Cardiac muscle cell (in vitro differentiated cells and primary cell): ENCODE measurements at regions not wholly inside any gene's neighbourhood (a gene's known extent, or its start where the extent isn't known, plus 50 kb on each side); places are given as distances from the start of the nearest gene placed in this dataset.
A peak's percentile ranks its signal among the peaks of the same experiment; 100 is the strongest.
"Not testable (repeated sequence)": the region's sequence is repeated elsewhere in the genome, so short reads cannot be mapped to it uniquely, and the experiment has no call there.

ENCODE experiments used
- DNase-seq, 2 donors: peaks; one replicate each; pipeline versions ENCODE4 v3.0.0 to v3.0.0-alpha.2; 2010 to 2017; ENCODE audit warnings: low read depth in 1 of 2, low spot score in 1 of 2
- H3K27ac ChIP-seq: fragments of 200-600 bp; sonication (generic); 2 replicates; pipeline ENCODE4 v1.5.1; 2016
- H3K27me3 ChIP-seq: fragments of 200-600 bp; sonication (generic); 2 replicates; pipeline ENCODE4 v1.6.0; 2016; ENCODE audit warnings: control low read depth
- H3K36me3 ChIP-seq: fragments of 200-600 bp; sonication (generic); 2 replicates; pipeline ENCODE4 v1.5.1; 2016; ENCODE audit warnings: control low read depth
- H3K4me1 ChIP-seq: fragments of 200-600 bp; sonication (generic); 2 replicates; pipeline ENCODE4 v1.8.1; 2017; ENCODE audit warnings: low read depth, mild to moderate bottlenecking, mixed run types
- H3K4me3 ChIP-seq: fragments of 200-600 bp; sonication (generic); 2 replicates; pipeline ENCODE4 v1.5.1; 2016; ENCODE audit warnings: mild to moderate bottlenecking
- H3K9me3 ChIP-seq: fragments of 200-600 bp; sonication (generic); 2 replicates; pipeline ENCODE4 v1.5.1; 2017; ENCODE audit warnings: low read depth, mild to moderate bottlenecking, control low read depth
- CTCF ChIP-seq: IDR thresholded peaks from 2 replicates; pipeline ENCODE4 v1.5.1; 2012; ENCODE audit warnings: low read depth, mild to moderate bottlenecking, low read length

- peaks cover 14% of the 10 kb centered on the region for H3K4me1 ChIP-seq
- no peaks in the 10 kb centered on the region for H3K36me3 ChIP-seq
- no peak for TF ChIP-seq CTCF
- H3K4me3 ChIP-seq, result no peak overlapping the region
- no peaks in the 10 kb centered on the region for H3K27me3 ChIP-seq
- H3K27ac ChIP-seq, result peak overlapping the region; percentile 49
- DNase-seq, result no peak
- H3K9me3 ChIP-seq, result no peaks in the 10 kb centered on the region
Observed at GRCh38 chr6:19231878-19232561, 605.1 kb upstream of the ID4 start.

- Histone ChIP-seq H3K27me3 (no peaks in the 10 kb centered on the region), H3K4me1 (no peaks in the 10 kb centered on the region), H3K27ac (no peak overlapping the region), H3K36me3 (no peaks in the 10 kb centered on the region), H3K4me3 (no peak overlapping the region), H3K9me3 (no peaks in the 10 kb centered on the region)
- no peak for DNase-seq
- TF ChIP-seq CTCF, result no peak
Observed at GRCh38 chr6:19245656-19246055, 591.5 kb upstream of the ID4 start.

- DNase-seq, H3K36me3 ChIP-seq, H3K9me3 ChIP-seq, H3K27me3 ChIP-seq, H3K4me3 ChIP-seq, H3K4me1 ChIP-seq, H3K27ac ChIP-seq: not testable (repeated sequence)
Observed at GRCh38 chr6:19247181-19247580, 590.0 kb upstream of the ID4 start.

- not testable (repeated sequence) for H3K4me3 ChIP-seq, H3K27ac ChIP-seq, DNase-seq, H3K27me3 ChIP-seq, H3K36me3 ChIP-seq, H3K4me1 ChIP-seq, H3K9me3 ChIP-seq
Observed at GRCh38 chr6:19256123-19256522, 581.0 kb upstream of the ID4 start.

- H3K4me3 ChIP-seq, result no peak overlapping the region
Observed at GRCh38 chr6:19261642-19262041, 575.5 kb upstream of the ID4 start.

GRCh38 chr6:19268117-19268516 is 569.1 kb upstream of the ID4 start:
- Histone ChIP-seq H3K27ac (no peak overlapping the region), H3K4me3 (no peak overlapping the region), H3K4me1 (no peaks in the 10 kb centered on the region), H3K36me3 (no peaks in the 10 kb centered on the region), H3K27me3 (no peaks in the 10 kb centered on the region), H3K9me3 (no peaks in the 10 kb centered on the region)
- TF ChIP-seq CTCF, result no peak
- DNase-seq, result no peak

More at GRCh38 chr6:19261642-19262041, 575.5 kb upstream of the ID4 start:
- no peak for DNase-seq
- no peak overlapping the region for H3K27ac ChIP-seq
- no peaks in the 10 kb centered on the region for H3K27me3 ChIP-seq
- no peaks in the 10 kb centered on the region for H3K36me3 ChIP-seq
- no peak for TF ChIP-seq CTCF
- no peaks in the 10 kb centered on the region for H3K9me3 ChIP-seq
- no peaks in the 10 kb centered on the region for H3K4me1 ChIP-seq

- no peaks in the 10 kb centered on the region for H3K4me1 ChIP-seq
- TF ChIP-seq CTCF, result no peak
- no peak for DNase-seq
- H3K4me3 ChIP-seq, result no peak overlapping the region
- no peaks in the 10 kb centered on the region for H3K27me3 ChIP-seq
- H3K27ac ChIP-seq, result no peak overlapping the region
- H3K36me3 ChIP-seq, result no peaks in the 10 kb centered on the region
- no peaks in the 10 kb centered on the region for H3K9me3 ChIP-seq
Observed at GRCh38 chr6:19268718-19269117, 568.5 kb upstream of the ID4 start.
